ENCODE measurements at regions not wholly inside any gene's neighbourhood (a gene's known extent, or its start where the extent isn't known, plus 50 kb on each side); places are given as distances from the start of the nearest gene placed in this dataset.

DNA sequence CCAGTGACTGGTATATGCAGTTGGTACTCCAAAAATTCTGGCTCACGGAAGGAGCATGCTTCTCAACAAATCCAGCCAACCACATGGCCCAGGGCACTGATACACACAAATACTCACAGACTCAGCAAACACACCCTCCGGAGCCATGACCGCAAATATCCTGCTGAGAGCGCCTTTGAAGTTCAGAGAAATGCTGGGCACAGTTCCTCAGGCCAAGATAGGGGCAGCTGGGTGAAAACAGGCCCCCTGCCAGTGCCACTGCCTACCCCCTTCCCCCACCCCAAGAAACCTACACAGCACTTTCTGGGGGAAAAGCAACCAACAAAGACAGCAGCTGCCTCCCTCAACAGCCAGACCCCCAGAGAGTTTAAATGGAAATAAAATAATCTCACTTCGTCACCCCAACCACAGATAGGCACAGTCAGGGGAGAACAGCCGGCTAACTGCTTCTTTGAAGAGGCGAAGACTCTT lies 120.0 kb downstream of the C5orf15 start (continued):
- TF ChIP-seq SIN3A (conservative IDR thresholded peaks at IDR 0.05 in 1 of 2, IDR thresholded peaks at IDR 0.05 in 1 of 2; ENCODE audit: low read depth in 1 of 2, low read length in 2 of 2), result no peak
- TF ChIP-seq POLR2AphosphoS5 (IDR thresholded peaks at IDR 0.05; ENCODE audit: low read depth, low read length), result no peak
- no peak for TF ChIP-seq RXRA (IDR thresholded peaks at IDR 0.05; ENCODE audit: insufficient read depth, low read depth, low read length)
- TF ChIP-seq EZH2 (IDR thresholded peaks at IDR 0.05; ENCODE audit: low read depth, low read length, severe bottlenecking), result no peak
- TF ChIP-seq ZNF274 (IDR thresholded peaks at IDR 0.05; ENCODE audit: borderline replicate concordance, extremely low read depth, low read length), result no peak
